ENCODE measurements at regions not wholly inside any gene's neighbourhood (a gene's known extent, or its start where the extent isn't known, plus 50 kb on each side); places are given as distances from the start of the nearest gene placed in this dataset.

GRCh38 chr9:82558855-82559630, 503.9 kb downstream of the RASEF start:
- DNase-seq: no peak

GRCh38 chr9:82560036-82560435, 502.9 kb downstream of the RASEF start:
- no peak for DNase-seq

GRCh38 chr9:82560457-82560904, 502.5 kb downstream of the RASEF start:
- no peak for DNase-seq

- DNase-seq: no peak
Measured at GRCh38 chr9:82563094-82563493, 499.8 kb downstream of the RASEF start.

- no peak for DNase-seq
Measured at GRCh38 chr9:82563841-82564240, 499.1 kb downstream of the RASEF start.

GRCh38 chr9:82565188-82565969, 497.6 kb downstream of the RASEF start:
- DNase-seq: no peak

- DNase-seq: no peak
Measured at GRCh38 chr9:82567953-82568352, 495.0 kb downstream of the RASEF start.

GRCh38 chr9:82570226-82570625, 492.7 kb downstream of the RASEF start:
- DNase-seq: no peak

- no peak for DNase-seq
Measured at GRCh38 chr9:82571540-82571939, 491.4 kb downstream of the RASEF start.

- DNase-seq: no peak
Measured at GRCh38 chr9:82572146-82572545, 490.8 kb downstream of the RASEF start.

- no peak for DNase-seq
Measured at GRCh38 chr9:82574911-82575310, 488.0 kb downstream of the RASEF start.

- no peak for DNase-seq
Measured at GRCh38 chr9:82580921-82581320, 482.0 kb downstream of the RASEF start.

- DNase-seq: no peak
Measured at GRCh38 chr9:82581516-82581915, 481.4 kb downstream of the RASEF start.

- DNase-seq: no peak
Measured at GRCh38 chr9:82581935-82582334, 481.0 kb downstream of the RASEF start.

GRCh38 chr9:82582693-82583092, 480.2 kb downstream of the RASEF start:
- no peak for DNase-seq

- DNase-seq: no peak
Measured at GRCh38 chr9:82583524-82583923, 479.4 kb downstream of the RASEF start.

- no peak for DNase-seq
Measured at GRCh38 chr9:82584349-82584863, 478.5 kb downstream of the RASEF start.

- no peak for DNase-seq
Measured at GRCh38 chr9:82586918-82587356, 476.0 kb downstream of the RASEF start.

GRCh38 chr9:82588301-82589180, 474.4 kb downstream of the RASEF start:
- DNase-seq: no peak

- DNase-seq: no peak
Measured at GRCh38 chr9:82590845-82591244, 472.1 kb downstream of the RASEF start.

GRCh38 chr9:82593501-82593900, 469.4 kb downstream of the RASEF start:
- no peak for DNase-seq

- no peak for DNase-seq
Measured at GRCh38 chr9:82597241-82598203, 465.4 kb downstream of the RASEF start.
